Stimulated activated CD8-positive, alpha-beta memory T cell treated with anti-CD3 and anti-CD28 coated beads, Interleukin-4, amount 100 ng/mL, for 48 hours (primary cell): ENCODE measurements at regions not wholly inside any gene's neighbourhood (a gene's known extent, or its start where the extent isn't known, plus 50 kb on each side); places are given as distances from the start of the nearest gene placed in this dataset.
"Not testable (repeated sequence)": the region's sequence is repeated elsewhere in the genome, so short reads cannot be mapped to it uniquely, and the experiment has no call there.

Experiments used
- DNase-seq: peaks from one replicate; pipeline ENCODE4 v3.0.0-alpha.2; 2020

DNA sequence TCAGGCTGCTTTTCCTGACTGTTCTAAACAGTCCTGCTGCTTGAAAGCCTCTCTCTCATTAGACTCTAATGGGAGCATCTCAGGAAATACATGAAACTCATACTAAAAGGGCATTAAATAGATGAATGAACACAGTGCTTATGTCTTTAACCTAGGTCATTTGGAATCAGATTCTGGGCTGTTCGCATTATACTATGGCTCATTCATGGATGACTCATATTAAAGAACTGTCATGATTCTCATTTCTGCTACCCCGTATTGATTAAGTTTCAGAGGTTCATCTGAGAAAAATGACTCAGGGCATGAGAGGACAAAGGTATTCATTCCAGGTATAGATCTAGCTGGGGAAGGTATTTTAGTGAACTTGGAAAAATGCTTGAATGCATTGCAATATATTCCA lies 335.5 kb downstream of the GJA1 start:
- no peak for DNase-seq

DNA sequence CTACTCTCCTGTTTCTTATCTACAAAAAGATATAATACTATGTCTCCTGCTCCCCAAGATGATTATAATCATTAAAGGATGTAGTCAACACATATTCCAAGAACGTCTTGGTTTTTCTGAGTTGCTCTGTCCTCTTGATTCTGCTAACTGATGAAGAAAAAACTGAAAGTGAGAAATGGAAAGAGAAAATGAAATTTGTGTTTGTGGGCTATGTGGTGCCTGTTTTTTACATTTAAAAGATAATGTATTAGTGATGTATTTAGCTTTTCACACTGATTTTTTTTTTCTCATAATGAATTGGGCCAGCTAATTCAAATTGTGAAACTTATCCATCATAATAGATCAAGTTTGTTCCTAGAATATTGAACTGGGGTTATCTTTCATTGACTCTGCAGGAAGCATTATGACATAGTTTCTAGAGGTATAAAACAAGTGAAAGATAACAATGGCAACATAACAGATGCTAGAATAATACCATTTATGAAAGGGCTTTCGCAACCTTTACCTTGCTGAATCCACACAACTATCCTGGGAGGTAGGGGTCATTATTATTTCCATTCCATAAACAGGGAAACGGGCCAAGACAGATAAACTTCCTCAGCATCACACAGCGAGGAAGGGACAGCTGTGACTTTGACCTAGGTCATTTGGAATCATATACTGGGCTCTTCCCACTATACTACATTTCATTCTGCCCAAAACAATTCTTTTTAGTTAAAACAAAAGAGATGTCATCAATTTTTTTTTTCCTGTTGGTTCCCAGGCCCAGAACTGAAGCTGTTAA lies 336.7 kb downstream of the GJA1 start:
- DNase-seq: no peak

DNA sequence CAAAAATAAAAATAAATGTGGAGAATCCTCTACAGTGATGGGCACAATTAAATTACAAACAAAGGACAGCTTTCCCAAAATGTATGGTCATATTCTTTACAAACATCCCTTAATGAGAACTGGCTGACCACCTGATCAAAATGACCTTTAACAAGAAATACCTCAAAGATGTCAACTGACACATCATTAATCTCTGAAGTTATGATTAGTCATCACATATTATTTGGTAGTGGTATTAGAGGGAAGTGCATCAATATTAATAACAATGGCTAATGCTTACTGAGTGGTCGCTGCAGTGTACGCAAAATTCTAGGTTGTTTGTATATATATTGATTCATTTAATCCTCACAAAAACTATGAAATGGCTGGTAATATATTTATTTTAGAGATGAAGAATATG lies 340.6 kb downstream of the GJA1 start:
- no peak for DNase-seq

DNA sequence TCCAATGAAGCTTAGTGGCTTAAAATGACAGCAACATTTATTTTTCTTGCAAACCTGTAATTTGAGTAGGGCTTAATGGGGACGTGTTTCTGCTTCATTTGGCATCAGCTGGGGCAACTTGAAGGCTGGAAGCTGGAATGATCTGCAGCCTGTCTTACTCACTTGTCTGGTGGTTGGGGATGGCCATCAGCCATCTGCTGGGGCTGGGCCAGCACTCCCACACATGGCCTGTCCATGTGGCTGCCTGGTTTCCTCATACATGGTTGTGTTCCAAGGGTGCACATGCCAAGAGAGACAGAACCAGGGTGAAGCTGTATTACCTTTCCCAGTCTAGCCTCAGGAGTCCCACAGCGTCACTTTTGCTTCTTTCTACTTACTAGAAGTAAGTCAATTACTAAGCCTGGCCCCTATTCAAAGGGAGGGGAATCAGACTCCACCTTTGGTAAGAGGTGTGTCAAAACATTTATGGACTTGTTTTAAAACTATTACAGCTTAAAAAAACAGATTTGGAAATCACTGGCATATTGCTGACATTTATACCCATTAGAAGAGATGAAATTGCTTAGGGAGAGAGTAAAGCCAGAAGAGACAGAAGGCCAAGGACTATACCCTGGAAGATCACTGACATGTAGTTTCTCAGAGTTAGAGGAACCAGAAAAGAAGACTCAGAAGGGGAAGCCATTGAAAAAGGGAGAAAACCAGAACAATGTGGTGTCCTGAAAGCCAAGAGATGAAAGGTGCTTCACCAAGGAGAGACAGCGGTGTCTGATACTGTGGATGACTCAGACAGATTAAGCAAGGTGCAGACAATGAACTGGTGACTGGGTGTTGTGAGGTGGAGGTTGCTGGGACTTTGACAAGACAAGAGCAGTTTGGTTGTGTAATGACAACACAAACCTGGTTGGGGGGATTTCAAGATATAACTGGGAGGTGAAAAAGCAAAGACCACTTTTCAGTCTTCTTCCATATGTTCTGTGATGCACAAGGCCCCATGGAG lies 345.2 kb downstream of the GJA1 start:
- no peak for DNase-seq

DNA sequence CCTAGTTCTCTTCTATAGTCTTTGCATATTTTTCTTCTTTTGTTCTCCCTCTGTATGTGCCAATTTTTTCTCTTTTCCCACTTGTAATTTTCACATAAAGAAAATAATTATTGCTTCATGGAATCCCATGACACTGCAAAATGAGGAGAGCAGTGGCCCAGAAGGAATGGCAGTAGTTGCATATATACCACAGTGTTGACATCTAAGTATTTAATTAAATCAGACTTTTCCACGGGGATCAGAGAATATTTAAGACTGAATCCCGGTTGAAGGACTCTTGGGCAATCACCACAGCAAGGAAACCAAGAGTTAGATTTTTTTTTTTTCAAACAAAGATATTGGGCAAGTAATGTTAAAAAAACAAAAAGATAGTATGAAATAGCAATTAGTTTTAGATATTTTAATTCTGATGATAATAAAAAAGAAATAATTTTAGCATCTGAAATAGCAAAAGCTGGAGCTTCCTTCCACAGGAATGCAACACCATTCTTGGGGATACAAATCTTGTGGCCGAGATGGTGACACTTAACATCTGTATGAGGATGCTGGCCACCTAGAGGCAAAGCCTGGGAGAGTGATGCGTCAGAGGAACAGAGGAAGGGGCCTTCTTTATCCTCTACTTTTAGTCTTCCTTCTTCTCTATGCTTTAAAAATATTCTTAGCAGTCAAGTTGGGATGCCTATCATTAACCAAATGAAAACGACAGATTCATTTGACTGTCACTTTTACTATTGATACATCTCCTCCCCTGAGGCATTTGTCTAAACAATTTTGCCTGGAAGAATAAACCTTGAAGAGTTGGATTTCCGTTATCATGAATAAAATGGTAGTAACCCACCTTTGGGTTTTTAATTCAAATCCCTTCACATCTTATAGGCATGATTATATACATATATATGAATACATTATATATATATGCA lies 356.2 kb downstream of the GJA1 start:
- no peak for DNase-seq

DNA sequence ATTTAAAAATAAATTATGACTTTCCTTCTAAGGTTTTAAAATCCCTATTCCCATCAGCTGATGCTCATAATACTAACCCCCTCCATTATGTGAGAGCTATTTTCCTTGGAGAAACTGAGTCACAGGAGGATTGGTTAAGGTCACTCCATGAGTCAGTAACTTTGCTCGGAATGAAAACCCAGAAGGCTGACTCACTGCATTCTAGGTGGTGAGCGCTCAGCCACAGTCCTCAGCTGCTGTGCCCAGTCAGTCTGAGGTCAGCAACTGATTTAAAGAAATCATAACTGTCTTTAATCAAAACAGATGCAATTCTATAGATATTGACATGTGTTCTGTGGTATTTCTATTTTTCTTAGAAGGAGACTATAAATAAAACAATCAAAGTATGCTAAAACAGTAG lies 359.2 kb downstream of the GJA1 start:
- DNase-seq: no peak

DNA sequence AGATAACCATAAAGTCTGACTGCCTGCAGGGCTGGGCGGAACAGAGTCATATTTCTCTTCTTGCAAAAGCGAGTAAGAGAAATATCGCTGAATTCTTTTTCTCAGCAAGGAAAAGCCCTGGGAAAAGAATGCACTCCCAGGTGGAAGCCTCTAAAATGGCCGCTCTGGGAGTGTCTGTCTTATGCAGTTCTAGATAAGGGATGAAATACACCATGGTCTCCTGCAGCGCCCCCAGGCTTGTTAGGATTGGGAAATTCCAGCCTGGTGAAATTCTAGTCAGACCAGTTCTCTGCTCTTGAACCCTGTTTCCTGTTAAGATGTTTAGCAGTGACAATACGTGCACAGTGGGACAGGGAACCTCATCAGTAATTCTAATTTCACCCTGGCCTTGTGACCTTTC lies 362.2 kb downstream of the GJA1 start:
- DNase-seq: not testable (repeated sequence)

DNA sequence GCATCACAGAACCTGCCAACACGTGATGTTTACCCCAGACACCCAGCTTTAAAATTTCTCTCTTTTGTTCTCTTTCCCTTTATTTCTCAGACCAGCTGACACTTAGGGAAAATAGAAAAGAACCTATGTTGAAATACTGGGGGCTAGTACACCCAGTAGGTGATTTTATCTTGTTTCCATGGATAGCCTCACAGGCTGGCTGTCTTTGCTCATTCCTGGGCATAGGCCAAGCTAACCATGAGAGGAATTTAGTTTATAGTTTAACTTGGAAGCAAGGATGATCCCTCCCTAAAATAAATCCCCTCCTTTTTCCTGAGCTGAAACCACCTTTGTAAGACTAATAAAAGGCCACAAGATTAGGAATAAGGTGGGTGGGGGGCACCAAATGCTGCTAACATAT lies 362.7 kb downstream of the GJA1 start:
- not testable (repeated sequence) for DNase-seq

DNA sequence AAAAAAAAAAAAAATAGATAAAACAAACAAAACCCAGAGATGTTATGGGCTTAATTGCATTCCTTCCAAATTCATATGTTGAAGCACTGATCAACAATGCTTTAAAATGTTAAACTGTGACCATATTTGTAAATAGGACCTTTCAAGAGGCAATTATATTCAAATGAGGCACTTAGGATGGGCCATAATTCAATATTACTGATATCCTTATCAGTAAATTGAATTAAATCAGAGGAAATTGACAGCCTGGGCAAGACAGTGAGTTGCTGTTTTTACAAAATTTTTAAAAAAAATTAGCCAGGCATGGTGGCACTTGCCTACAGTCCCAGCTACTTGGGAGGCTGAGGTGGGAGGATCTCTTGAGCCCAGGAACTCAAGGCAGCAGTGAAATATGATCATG lies 364.1 kb downstream of the GJA1 start:
- no peak for DNase-seq

DNA sequence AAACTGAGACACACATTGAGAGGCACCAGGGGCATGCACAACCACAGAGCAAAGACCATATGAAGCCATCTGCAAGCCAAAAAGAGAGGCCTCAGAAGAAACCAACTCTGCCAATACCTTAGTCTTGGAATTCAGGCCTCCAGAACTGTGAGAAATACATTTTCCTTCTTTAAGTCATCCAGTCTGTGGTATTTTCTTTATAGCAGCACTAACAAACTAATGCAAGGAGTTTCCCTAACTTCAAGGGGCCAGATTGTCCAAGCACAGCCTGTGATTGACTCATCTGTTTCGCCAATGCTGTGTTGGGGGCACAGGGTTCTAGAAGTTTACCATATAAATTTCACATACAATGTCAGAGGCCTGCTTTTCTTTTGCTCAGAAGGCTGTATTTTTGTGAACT lies 364.6 kb downstream of the GJA1 start:
- DNase-seq: no peak

DNA sequence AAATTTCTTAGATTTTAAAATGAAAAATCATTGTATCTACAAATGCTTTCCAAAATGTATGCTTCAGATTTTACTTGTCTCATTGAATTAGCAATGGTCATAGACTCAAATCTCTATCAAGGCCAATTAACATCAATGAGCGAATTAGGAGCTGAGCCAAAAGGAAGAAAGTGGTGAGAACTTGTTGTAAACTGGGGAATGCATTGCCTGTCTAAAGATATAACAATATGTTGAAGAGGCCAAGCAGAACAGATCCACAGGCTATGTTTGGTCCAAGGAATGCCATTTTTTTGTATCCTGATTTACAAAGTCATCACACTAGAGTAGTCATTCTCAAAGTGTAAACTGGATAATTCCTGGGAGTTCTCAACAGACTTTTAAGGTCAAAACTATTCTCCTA lies 370.7 kb downstream of the GJA1 start:
- no peak for DNase-seq

DNA sequence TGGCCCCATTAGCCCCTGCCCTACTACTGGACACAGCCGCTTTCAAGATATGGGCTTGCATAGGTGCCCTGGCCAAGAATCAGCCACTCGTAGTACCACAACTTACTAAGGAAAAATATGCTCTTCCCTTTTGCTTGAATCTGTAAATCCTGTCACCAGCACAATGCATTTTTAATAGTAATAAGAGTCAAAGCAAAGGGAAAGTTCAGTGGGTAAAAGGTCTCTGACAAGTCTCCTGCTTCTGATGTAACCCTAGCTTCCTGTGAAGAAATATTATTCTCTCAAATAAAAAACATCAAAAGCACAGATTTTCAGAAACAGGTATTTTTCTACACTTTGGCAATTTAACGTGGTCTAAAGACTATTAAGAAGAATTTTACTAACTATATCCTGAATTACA lies 373.8 kb downstream of the GJA1 start:
- DNase-seq: no peak

DNA sequence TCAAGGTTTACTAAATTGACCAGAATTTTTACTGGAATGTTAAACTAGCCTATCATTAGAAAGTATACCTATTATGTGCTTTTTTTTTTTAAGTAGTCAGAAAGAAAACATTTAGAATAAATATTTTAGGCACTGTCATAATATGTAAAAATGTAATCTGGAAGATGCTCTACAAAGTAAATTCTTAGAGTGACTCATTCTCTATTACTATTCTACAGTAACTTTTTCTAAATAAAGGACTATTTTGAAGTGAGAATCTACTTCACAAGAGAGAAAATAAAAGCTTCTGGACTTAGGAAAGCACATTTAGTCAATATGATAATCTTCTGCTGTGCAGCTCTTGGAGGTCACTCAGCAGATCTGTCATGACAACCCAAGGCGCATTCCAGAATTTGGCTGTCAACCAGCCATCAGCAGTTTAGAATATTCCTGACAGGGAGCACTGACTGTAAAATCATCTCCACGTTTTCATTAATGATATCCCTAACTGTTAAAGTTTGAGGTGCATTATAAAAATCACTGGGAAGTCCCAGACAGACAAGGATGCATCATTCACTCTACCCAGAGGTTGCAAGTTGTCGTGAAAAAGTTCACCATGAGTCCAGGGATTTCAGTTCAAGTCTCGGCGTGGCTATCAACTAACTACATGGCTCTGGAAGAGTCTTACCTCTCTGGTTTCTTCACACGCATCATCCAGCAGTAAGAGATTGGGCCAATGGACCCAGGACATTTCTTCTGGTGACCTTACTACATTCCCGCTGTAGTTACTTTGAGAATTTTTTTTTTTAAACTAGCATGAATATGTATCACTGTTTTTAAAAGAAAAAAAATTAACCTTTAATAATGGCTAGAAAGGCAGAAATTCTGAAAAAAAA lies 374.9 kb downstream of the GJA1 start:
- DNase-seq: no peak

DNA sequence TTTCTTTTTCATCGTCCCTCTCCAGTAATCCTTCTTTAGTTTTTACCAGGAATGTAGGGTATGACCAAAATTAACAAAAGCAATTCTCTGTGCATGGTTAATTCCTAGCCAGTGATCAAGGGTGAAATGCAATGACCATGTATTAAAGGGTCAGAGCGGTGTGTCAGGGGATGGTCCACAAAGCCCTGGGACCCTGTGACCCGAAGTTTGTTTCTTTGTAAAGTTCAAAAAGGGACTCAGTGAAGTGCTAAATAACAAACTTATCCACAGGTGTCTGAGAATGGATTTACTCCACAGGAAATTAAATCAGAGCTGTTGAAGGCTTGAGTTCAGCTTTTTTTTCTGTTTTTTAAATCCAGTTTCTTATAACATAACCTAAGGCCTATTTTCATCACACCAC lies 375.7 kb downstream of the GJA1 start:
- no peak for DNase-seq

DNA sequence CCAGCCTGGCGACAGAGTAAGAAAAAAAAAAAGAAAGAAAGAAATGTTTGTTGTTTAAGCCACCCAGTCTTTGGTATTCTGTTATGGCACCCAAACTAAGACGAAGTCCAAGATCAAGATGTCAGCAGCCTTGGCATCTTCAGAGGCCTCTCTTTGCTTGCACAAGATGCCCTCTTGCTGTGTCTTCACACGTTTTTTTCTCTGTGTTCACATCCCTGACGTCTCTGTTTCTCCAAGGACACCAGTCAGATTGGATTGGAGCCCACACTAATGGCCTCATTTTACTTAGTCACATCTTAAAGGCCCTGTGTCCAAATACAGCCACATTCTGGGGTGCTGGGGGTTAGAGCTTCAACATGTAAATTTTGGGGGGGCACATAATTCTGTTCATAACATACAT lies 380.9 kb downstream of the GJA1 start:
- DNase-seq: no peak

DNA sequence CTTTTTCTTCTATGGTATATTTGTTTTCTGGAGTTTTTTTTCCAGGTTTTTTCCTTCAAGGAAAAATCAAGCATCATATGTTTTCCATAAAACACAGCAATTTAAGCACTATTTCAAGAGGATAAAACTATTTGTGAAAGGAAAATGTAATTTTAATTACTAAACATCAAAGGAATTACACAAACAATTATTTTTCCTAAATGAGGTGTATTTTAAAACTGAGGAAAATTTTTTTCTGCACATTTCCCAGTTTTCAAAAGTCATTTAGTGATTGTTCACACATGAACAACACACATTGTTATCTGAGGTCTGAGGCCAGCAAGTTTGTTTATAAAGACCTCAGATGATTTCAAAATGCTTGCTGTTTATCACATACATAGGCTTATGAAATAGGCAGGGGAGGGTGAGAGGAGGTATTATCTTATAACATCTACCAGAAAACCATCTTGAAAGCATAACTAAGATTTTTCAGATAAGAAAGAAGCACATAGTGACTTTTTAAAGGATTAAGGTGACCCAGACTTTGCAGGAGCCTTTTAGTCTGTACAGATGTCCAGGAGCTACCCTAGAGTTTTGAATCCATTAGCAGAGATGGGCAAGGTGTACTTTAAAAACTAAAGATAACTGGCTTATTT lies 381.6 kb downstream of the GJA1 start:
- DNase-seq: no peak

DNA sequence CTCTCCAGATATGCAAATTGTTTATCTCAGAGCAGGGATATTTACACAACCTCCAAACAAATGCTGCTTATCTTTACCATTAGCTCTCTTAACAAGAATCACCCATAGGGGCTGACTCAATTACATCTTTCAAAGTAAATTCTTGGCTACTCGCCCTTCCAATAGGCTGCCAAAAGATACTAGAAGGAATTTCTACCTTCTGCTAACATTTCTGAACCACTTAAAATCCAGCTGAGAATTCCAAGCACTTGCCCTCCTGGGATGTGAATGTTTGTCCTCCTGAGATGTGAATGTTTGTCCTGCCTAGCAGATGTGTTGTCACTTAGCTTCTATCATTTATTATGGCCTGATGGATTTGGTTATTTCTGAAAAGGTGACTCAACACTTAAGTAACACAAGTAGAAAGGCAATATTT lies 388.0 kb downstream of the GJA1 start:
- no peak for DNase-seq

DNA sequence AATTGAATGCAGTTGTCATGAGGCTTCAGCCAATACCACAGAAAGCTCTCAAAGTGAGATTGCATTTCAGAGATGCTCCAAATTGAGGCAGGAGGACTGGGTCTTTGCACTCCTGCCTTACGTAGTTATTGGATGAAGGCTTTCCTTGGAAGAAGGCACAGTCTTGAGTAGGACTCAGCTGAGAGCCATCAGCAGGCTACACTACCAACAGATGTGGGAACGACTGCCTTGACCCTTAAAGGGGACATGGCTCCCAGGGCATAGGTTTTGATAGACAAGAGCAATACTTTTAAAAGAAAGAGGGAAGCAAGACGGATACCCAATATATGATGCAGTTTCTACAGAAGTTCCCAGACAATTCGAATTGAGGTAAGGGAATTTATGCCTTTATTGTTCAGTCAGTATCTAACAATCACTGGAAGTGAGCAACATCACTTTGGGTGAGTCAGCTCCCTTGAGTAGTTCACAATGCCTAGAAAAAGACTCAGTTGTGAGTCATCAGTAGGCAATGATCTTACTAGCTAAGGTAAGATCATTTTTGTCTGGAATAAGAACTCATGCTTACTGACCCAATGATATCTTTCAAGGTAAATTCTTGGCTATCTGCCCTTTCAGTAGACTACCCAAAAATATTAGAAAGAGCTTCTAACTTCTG lies 390.8 kb downstream of the GJA1 start:
- DNase-seq: no peak

DNA sequence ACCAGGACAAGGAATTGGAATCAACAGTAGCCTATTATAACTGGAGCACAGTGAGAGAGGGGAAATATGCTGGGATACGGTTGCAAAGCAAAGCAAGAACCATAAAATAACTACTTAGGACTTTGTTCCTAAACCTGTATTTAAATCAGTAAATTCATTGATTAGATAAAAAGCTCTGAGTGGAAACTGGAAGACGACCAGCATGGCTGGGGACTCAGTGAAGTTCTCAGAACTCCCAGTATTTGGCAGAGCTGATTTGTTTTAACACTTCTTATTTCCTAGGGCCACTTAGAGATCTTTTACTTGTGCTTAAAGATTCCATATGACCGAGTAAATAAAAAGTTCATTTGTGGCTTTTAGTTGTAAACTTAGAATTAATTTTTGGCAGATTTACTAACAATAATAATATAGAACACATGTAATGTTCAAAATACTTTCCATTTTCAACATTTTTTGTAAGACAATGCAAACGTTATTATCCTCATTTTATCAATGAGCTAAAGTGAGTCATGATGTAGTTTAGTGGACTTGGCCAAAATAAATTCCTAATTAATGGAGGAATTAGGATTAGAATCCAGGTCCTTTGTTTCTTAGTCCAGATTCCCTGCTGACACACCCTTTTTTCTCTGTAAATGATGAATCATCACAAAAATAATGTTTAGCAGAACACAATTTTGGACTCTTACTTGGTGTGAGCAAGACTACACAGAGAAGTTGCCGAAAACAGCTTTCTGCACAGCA lies 392.9 kb downstream of the GJA1 start:
- DNase-seq: no peak

DNA sequence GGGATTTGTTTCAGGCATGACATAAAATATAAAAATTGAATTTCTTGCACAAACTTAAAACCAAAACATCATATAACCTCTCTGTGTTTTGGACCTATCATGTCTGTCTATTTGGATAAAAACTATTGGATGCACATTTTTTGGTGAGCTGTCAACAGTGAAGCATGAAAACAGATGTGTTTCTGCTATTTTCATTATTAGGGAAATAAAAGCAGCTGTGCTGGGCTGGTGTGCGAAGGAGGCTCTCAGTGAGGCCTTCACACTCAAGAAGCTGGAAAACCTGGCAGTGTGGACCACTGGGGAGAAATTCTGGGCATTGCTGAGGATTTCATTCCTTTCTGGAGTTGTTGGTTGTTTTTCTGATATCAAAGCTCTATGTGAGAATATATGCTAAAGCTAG lies 395.3 kb downstream of the GJA1 start:
- DNase-seq: no peak
